AG09309 (cell line): ENCODE measurements at regions not wholly inside any gene's neighbourhood (a gene's known extent, or its start where the extent isn't known, plus 50 kb on each side); places are given as distances from the start of the nearest gene placed in this dataset.

Experiments used
- DNase-seq: peaks from one replicate; pipeline ENCODE4 v3.0.0-alpha.2; 2010; ENCODE audit warnings: low read depth
- H3K4me3 ChIP-seq: 2 replicates; pipeline ENCODE4 v1.5.1; 2011; ENCODE audit warnings: mild to moderate bottlenecking, low read depth, low read length, moderate library complexity; ENCODE audit not compliant: control insufficient read depth
- TF ChIP-seq, protein P1 (sequence below): IDR thresholded peaks from 2 replicates; pipeline ENCODE4 v1.5.1; 2011; ENCODE audit warnings: mild to moderate bottlenecking, low read depth, low read length, inconsistent platforms; ENCODE audit not compliant: insufficient read depth, control insufficient read depth; ENCODE audit errors: missing control alignments

DNA sequence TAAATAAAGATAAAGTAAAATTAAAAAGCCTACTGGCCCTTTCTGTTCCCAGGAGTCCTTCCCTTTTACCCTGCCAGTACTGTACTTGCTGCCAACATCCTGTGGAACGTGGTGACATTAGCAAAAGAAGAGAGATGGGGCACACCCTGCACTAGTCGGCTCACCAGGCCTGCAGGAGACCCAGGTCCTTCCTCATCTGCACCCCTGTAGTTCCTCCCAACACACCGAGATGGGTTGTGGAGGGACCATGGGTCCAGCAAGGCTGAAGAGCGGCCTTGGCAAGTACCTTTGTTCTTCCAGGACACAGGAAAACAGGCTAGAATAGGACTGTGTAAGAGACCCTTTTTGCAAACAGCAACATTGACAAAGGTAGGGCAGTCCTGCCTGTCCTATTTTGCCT, 98.7 kb upstream of the TMPRSS2 start:
- H3K4me3 ChIP-seq = no peak overlapping the region
- DNase-seq = no peak
- TF ChIP-seq, protein P1, sequence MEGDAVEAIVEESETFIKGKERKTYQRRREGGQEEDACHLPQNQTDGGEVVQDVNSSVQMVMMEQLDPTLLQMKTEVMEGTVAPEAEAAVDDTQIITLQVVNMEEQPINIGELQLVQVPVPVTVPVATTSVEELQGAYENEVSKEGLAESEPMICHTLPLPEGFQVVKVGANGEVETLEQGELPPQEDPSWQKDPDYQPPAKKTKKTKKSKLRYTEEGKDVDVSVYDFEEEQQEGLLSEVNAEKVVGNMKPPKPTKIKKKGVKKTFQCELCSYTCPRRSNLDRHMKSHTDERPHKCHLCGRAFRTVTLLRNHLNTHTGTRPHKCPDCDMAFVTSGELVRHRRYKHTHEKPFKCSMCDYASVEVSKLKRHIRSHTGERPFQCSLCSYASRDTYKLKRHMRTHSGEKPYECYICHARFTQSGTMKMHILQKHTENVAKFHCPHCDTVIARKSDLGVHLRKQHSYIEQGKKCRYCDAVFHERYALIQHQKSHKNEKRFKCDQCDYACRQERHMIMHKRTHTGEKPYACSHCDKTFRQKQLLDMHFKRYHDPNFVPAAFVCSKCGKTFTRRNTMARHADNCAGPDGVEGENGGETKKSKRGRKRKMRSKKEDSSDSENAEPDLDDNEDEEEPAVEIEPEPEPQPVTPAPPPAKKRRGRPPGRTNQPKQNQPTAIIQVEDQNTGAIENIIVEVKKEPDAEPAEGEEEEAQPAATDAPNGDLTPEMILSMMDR = no peak

DNA sequence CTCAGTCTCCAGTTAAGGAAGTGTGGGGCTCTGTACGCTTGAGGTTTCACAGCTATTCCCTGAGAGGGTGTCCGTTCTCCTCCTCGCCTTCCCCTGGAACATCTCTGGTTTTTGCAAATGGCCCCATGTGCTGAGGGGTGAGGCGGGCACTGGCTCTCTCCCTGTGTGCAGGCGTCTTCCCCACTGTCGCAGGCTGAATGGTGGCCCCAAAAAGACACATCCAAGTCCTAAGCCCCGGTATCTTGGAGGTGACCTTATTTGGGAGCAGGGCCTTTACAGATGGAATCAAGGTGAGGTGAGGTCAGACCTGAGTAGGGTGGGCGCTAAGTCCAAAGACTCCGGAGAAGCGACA, 98.0 kb upstream of the TMPRSS2 start:
- TF ChIP-seq, protein P1 = no peak
- no peak for DNase-seq
- H3K4me3 ChIP-seq = no peak overlapping the region

DNA sequence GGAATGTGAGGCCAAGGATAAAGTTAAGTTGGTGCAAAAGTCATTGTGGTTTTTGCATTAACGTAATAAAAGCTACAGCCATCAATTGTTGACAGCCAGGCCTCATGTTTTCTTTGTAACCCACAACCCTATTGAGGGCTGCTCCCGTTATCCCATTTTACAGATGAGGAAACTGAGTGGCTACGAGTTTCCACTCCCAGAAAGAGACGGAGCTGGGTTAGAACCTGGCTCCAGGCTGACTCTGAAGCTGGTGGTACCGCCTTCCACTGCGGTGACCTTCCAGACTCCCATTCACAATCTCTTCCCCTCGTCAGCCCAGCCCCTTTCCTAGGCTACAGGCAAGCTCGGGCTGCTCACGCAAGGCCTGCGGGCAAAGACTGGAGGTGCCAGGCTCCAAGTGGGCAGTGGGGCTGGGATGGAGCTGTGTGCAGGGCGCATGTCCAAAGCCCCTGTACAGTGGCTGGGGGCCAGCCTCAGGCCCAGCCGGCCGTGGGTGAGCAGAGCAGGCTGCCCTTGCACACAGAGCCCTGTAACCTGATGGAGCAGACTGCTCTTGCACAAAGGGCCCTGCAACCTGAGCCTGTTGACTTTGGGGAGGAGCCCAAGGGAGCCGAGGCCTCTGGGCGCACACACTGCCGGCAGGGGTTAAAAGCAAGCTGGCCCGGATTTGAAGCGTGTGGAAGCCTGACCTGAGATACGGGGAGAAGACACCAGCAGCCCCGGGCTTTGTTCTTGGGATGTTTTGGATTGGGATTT, 97.4 kb upstream of the TMPRSS2 start:
- no peak overlapping the region for H3K4me3 ChIP-seq
- TF ChIP-seq, protein P1 = no peak
- no peak for DNase-seq

DNA sequence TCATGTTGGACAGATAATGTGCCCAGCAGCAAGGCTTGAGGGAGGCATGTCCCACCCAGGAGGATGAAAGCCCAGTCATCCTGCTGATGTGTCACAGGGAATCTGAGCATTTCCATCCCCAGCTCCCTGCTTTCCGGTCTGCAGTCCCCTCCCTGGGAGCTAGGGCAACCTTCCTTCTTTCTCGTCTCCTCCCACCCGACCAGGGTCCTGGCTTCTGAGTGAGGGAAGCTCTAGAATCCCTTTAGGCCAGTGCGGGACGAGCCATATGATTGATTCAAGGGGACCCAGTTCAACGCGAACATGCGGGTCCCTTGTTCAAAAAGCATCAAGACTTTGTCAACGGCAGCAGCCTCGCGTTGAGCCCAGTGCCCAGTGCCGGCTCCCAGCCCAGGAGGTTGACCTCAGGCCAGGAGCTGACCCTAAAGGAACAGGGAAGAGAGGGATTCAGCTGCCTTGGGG, 96.7 kb upstream of the TMPRSS2 start:
- TF ChIP-seq, protein P1 = no peak
- DNase-seq = no peak
- no peak overlapping the region for H3K4me3 ChIP-seq

DNA sequence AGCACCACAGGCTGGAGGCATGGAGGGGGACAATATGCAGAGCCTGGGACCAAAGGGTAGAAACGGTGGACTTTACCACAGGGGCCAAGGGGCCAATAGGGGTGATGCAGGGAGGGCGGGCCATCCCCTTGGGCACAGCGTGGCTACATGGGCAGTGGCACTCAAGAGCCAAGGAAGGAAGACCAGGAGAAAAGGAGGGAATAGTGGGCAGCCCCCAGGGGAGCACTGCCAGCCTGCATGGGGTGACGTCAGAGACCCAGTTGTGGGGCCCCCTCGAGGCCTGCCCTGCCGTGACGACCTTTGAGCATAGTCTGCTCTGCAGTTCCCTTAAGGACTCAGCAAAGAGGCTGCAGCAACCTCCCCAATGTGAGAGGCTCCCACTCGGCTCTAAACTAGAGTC, 95.5 kb upstream of the TMPRSS2 start:
- TF ChIP-seq, protein P1 = no peak
- no peak for DNase-seq
- no peak overlapping the region for H3K4me3 ChIP-seq

DNA sequence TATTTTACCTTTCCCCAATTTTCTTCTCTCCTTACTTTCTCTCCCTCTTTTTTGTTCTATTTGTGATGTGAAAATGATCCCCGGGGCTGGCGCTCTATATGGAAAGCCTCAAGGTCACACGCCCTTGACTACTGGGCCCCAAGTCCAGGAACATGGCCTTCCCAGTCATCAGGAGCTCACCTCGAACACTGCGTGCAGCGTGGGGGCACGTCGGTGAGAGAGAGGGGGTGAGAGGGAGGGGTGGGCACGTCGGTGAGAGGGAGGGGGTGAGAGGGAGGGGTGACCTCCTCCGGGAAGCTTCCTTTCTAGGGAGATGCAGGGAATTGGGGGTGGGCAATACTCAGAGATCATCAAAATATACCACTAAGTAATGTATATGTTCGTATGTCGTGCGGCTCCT, 94.6 kb upstream of the TMPRSS2 start:
- H3K4me3 ChIP-seq = no peak overlapping the region
- TF ChIP-seq, protein P1 = no peak
- DNase-seq = no peak
